ENCODE measurements at regions not wholly inside any gene's neighbourhood (a gene's known extent, or its start where the extent isn't known, plus 50 kb on each side); places are given as distances from the start of the nearest gene placed in this dataset.
A peak's percentile ranks its signal among the peaks of the same experiment; 100 is the strongest.
"Not testable (repeated sequence)": the region's sequence is repeated elsewhere in the genome, so short reads cannot be mapped to it uniquely, and the experiment has no call there.

DNA sequence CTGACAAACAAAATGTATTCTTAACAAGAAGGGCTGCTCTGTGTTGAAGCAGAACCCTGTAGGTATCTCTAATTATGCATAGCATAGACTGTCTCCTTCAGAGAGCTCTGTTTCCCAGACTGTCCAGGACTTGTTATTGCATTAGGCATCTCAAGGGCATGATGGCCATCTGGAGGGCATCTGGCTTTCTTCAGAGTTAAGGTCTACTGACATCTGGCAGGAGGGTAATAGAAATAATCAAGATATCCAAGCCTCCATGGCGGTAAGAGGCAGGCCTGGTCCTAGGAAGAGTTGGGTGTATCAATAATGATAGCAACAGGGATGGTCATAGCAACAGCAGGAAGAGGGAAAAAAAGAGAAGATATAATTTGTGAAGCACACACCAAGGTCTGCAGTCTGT lies 161.2 kb downstream of the TTC8 start:
- DNase-seq = no peak

DNA sequence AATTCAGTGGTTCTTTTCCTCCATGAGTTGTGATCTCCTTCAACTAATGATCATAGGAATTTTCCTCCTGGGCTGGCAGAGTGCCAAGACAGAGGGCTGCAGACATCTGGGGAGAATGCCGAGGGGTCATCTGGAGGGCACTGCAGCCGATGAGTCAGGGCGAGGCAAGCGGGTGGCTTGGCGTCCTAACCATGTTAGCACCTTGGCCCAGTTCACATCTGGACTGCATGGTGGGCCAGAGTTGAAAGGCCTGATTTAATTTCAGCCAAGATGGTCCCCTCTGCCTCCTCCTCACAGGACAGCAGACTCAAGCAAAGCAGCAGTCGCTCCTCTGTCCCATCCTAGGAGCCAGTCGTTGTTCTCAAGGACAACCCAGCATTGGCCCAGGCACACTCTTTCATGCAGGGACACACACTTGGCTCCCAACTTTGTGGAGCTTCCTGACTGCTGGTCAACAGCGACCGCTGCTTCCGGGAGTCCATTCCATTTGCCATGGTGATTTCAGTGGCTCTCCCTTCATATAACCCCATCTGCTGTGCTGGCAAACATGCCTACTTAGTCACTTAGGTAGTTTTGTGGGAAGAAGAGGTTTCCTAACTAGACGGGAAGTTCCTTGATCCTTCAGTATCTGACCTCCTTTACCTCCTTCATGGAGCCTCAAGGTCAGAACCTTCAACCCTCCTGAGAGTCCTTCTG lies 161.8 kb downstream of the TTC8 start:
- no peak for DNase-seq

DNA sequence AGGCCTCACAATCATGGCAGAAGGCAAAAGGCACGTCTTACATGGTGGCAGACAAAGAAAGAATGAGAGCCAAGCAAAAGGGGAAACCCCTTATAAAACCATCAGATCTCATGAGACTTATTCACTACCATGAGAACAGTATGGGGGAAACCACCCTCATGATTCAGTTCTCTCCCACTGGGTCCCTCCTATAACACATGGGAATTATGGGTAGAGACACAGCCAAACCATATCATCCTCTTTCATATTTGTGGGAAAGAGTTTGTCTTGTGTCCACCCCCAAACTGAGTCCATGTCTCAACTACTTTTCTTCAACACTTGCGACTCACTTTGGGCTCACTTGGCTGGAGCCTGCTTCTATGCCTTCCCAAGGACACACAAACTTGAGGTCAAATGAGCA lies 162.5 kb downstream of the TTC8 start:
- DNase-seq = not testable (repeated sequence)

DNA sequence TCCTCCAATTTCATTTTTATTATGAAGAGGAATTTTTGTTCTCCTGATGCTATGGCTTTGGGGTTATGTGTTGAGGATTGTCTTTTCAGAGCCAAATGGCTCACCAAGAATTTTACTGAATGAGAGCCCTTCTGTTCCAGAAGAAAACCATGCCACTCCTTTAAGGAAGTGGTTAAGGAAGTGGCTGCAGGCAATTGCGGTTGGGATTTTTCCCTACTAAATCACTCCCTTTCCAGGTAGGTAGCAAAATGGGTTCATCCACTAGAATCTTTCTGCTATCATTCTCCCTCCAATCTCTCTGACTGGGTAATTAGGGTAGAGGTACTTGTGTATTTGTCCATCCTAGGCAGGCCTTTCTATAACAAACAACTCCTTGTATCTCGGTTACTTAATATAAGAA lies 163.1 kb downstream of the TTC8 start:
- no peak for DNase-seq

DNA sequence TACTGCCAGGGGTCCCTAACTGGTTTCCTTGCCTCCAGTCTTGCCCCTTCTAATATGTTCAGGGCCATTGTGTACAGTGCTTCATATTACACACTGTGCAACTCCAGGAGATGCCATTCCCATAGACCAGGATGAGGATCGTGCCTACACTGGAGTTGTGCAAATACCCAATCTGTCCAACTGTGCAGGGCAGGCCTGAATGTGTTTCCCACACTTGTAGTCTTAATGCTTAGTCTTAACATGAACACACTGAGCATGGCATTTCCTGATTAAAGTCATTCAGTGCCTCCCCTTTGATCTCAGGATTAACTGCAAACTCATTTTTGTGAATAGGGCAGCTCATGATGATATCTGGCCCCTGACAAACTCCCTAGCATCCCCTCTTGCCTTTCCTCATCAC lies 165.5 kb downstream of the TTC8 start:
- no peak for DNase-seq

DNA sequence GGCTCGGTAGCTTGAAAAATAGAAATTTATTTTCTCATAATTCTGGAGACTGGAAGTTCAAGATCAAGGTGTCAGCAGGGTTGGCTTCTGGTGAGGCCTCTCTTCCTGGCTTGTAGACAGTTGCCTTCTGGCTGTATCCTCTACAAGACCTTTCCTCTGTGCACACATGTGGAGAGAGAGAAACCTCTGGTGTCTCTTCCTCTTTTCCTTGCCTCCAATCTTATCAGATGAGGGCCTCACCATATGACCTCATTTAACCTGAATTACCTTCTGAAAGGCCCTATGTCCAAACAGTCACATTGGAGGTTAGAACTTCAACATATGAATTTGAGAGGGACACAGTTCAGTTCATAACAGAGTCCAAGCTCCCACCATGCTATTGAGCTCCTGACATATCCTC lies 166.4 kb downstream of the TTC8 start:
- no peak for DNase-seq

DNA sequence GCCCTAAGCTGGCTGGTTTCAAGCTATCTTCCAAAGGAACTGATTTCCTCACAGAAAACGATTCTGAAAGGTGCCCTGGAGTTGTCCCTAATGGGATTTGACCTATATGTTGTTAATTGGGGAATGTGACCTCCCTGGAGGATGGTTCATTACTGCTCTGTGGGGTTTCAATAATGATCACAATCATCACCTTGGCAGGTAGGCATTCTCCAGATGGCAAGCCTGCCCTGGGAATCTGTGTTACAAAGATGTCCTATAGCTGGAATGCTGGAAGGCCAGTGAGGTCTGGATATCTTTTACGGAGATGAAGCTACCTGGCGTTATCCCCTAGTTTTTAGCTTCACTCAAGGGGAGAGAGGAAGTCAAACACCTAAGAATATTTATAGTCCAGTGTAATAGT lies 167.6 kb downstream of the TTC8 start:
- no peak for DNase-seq

DNA sequence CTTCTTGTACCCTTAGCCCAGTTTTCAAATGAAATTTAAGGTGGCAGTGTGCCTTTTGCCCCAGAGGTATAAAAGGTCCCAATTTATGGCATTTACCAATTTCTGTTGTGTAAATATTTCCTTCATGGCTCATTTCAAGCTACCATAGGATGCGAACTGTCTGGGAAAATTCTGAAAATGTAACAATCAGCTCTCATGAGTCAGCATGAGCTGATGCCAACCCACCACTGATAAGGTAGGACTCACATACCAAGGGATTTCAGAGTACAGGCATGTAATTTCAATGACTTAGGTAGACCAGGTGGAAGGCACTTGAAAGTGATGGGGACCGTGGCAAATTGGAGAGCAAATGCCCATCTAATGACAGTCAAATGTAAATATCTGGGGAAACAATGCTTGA lies 169.5 kb downstream of the TTC8 start:
- peak; percentile 59 for DNase-seq

DNA sequence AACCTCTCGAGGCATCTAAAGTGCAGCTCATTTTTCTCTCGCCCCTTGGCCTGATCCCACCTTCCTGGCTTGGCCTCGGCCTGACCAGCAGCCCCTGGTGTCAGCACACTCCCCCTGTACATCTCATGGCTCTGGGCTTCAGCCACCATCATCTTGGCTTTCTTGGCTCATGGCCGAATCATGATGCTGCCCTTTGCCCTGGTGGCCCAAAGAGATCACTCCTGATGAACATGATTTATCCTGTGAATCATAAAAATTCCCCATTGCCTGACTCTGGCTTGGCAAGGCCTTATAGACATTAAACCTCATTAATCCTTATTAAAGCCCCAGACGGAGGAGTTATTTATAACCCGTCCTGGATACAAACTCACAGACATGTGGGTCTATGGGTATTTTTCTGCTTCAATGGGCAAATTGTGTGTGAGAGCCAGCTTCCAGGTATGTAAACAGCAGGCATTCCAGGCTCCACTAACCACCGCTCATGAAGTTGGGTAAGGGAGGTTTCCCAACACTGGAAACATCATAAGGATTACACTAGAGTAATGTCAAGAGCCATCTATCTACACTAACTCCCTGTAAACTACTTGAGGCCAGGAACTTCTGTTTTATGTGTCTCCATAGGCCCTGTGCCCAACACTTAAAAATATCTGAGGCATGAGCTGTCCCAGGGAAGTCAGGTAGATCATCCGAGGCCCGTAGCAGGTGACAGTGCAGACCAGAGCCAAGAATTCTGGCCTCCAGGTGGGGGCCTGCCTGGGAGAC lies 171.2 kb downstream of the TTC8 start:
- DNase-seq = peak; percentile 18

DNA sequence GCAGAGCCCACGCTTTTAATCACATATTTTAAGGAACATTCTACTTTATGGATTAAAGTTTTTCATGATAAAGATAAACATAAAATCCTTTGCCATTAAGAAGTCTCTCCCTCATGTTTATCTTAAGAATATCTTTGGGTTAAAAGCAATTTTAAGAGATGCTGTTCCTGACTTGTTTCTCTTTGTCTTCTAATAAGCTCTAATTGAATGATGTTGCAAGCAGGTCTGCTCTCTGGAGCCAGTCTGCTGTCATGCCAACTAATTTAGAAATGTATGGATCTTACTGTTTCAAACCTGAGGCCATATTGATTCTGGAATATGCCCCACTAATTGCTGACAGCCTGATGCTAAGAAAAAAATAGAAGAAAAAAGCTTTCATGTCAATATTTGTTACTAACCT lies 173.6 kb downstream of the TTC8 start:
- DNase-seq = no peak

DNA sequence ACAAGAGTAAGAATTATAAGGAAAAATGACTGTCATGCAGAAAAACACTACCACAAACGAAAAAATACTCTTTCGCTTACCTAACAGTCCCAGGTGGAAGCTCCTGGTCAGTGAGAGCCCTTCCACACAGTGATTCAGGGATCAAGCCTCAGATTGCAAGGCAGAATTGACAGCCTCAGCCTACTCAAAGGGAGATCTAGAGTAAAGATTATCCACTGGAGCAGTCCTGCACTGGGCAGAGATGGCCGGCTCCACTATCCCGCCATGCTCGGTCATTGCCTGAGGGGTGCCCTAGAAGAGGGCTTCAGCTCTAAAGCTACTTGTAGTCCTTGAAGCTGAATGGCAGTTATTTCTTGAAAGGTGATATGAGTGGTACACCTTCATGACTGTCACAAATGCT lies 174.7 kb downstream of the TTC8 start:
- DNase-seq = no peak

DNA sequence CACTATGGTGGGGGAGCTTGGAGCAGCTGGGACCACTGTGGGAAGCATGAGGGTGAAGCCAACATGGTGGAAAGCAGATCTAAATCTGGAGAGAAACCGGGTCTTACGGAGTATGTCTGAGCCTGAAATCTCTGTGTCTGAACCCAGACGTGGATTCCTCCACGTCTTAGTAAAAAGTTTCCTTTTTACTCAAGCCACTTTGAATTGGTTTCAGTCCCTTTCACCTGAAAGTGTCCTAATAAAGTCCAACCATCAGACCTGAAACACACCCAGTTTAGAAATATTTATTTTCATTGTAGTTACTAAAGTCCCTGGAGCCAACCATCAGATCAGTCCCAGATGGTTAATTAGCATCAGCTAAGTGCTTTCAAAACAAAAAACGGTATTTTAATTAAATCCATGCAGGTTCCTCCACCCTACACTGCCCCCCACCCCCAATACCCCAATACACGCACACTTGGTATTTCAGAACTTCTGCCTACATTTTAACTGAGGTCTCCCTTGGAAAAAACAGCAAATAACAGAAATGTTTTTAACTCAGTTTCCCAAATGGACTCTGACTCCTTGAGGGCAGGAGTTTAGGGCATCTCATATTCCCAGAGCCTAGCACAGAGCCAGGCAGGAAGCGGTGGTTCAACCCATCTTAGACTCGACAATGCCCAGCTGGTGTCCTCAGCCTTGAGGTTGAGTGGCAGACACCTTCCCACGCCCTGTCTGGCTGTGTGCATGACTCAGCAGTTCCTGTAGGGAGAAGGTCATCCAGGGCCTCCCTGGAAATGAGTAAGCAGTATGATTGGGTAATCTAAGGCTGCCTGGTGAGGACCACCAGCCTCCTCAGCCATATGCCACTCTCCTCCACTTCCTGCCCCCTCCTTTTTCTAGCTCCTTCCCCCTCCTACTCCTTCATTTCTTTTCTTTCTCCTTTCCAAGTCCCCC lies 175.8 kb downstream of the TTC8 start:
- peak; percentile 76 for DNase-seq

DNA sequence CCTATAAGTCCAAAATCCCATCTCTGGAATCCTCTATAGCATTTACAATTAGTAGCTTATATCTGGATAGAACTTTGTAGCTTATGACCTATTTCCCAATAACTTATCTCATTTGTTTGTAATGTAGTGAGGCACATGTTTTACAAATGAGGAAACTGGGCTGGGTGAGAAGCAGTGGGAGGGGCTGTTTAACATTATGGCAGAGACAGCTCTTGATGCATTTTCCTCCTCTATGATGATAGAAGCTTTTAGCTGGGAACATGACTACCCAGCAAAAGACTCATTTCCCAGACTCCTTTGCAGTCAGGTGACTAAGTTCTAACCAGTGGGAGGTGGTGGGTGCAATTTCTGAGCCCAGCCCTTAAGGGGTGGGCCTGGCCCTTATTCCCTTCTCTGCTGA lies 179.7 kb downstream of the TTC8 start:
- DNase-seq = no peak

DNA sequence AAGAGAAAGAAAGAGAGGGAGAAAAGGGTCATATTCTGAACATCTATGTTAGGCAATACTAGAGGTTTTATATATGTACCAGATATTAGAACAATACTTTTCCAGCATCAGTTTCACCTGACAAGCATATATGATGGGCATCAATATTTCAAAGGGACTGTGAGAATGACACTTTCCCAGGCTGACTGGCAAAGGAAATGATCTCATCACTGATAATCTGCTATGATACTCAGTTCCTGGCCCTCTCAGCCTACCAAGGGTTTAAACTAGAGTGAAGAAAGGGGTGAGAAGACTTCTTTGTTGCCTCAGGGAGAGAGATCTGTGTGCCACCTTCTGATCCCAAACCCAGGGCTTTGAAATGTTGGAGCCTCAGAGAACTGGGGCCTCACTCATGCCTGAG lies 183.5 kb downstream of the TTC8 start:
- no peak for DNase-seq

DNA sequence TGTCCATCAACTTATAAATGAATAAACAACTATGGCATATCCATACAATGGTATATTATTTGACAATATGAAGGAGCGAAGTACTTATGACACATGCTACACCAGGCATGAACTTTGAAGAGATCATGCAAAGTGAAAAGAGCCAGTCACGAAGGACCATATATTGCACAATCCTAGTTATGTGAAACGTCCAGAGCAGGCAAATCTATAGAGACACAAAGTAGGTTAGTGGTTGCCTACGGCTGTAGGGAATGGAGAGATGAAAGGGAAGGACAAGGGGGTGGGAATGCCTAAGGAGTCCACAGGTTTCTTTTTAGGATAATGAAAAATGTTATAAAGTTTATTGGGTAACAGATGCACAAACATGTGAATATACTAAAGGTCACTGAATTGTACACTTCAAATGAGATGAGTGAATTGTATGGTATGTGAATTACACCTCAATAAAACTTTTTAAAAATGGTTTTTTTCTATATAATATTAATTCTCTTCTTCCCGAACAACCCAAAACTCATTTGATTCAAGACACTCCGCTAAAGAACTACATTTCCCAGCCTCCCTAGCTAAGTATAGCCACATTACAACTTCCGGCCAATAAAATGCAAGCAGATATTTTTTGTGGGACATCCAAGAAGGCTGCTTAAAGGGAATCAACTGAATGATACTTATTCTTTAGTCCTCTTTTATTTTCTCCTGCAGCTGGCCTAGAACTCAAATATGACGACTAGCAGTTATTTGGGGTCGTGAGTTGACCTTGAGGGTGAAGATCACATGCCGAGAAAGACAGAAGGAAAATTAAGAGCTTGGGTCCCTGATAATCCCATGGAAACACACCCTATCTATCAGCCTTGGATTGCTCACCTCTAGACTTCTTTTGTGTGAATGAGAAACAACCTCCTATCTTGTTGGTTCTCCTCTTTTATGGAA lies 187.2 kb downstream of the TTC8 start:
- peak; percentile 61 for DNase-seq

DNA sequence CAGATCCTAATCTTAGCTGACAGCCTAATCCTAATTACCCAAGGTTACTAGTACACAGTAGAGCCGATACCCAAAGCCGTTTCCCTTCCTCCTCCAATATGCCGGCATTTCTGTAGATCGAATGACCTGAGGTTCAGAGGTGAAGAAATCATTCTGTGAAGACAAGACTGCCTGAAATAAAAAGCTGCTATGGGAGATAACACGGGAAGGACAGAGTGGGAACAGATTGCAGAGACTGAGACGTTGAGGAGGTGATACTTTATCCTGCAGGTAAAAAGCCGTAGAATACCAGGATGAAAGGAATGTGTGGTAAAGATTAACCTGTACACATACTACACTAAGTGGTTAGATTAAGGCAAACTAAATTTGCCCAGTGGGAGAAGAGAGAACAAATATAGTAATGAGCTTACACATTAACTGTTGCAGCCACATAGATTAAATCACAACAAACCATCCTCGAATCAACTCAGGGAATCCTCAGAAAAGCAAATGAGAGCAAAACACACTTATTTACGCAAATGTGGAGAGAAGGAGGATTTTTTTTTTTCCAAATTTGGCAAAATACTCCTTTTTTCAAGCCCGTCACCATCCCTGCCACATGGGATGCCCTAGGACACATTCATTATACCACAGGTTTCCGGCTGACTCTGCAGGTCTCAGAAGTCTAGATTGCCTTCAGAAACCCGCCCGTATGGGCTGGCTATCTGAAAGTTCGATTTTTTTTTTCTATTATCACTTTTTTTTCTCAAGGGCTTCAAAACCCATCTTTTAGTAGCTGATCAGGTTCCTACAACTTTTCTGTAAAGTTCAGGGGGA lies 188.0 kb downstream of the TTC8 start:
- peak; percentile 77 for DNase-seq

DNA sequence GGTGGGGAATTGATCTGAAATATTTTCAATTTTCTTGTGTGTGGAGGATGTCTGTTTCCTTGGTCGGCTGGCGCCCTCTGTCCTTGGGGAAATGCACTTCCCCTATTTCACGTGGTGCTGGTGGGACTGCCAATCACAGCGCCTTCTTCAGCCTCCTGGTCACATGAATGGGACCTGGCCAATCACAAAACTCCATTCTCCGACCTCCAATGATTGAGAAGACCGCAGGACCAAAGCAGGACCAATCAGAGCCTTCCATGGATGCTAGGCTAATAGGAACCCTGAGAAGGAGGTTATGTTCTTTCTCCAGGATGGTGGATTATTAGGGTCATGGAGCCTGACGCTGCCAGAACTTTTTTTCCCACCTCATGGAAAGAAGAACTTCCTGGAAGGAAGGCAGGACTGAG lies 188.7 kb downstream of the TTC8 start:
- DNase-seq = peak; percentile 96

DNA sequence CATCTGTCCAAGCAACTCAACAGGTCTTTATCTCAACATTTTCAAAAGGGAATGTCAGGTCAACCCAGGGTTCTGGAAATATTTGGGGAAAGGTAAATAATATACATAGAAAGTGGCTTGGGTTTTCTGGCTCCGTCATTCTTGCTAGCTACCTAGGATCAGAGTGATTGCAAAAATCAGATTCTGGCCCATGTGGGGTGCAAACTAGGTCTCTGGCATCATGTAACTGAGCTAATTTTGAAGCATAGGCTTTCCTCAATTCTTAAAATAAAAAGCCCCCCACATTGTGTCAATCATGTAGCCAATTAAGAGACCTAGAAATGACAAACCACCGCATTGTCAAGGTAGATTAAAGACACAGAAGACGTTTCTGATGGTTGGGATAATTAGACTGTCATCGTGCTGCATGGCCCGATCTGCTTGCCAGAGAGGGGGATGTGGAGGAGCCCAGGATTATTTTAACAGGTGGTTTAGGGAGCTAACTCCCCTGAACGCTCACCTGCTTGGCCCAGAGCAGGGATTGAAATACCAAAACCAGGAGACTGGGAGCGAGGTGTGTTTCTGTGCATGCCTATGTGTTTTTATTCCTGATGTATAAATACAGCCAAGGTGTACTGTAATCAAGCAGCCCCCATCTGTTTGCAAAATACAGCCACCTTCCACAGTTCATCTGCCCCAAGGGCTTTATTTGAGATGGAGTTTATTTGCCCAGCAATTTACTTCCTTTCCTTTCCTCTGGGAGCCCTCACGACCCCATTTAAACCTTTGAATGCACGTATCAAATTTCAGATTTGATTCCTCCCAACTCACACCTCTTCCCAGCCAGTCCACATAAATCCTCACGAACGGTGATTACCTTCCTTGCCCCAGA lies 189.5 kb downstream of the TTC8 start:
- no peak for DNase-seq

DNA sequence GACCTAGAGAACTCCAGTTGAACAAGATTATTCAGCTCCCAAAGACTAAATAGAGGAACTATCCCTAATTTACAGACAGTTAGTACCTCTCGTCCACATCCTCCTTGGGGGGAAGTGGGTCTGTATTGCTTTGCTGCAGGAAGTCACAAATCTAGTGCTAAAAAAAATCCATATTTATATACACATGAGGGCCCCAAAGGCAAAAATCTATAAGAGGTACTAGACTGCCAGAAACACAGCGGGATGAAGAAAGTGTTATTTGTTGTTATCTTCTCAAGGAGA lies 190.1 kb downstream of the TTC8 start:
- DNase-seq = no peak

DNA sequence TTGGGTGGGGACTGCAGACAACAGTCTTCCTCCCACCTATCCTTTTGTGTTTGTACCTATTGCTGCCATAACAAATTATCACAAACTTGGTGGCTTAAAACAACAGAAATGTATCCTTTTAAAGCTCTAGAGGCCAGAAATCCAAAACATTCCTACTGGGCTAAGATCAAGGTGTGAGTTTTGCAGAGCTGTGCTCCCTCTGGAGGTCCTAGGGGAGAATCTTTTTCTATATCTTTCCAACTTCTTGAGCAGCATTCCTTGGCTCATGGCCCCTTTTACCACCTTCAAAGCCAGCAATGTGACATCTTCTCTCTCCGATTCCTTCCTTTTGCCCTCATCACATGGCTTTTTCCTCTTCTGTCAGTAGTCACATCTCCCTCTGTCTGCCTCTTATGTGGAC lies 190.6 kb downstream of the TTC8 start:
- no peak for DNase-seq

DNA sequence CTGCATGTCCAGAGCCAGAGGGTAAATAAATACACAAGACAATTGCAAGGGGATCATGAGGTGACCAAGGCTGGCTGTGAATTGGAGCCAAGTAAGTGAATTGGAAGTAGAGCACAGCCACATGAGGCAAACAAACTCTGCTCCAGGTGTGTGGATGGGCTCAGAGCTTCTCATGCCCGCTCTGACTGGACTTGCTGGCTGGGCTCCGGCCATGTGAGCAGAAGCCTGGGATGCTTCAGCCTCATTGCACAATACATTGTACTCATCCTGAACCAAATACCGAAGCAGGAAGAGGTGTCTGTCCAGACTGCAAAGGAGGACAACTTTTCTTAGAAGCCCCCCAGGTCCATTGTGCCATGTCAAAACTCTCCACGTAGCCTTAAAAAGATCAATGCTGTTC lies 193.0 kb downstream of the TTC8 start:
- DNase-seq = no peak

Measured in DMS53 (cell line).